Neural progenitor cell (in vitro differentiated cells): ENCODE measurements at regions not wholly inside any gene's neighbourhood (a gene's known extent, or its start where the extent isn't known, plus 50 kb on each side); places are given as distances from the start of the nearest gene placed in this dataset.

ENCODE experiments used
- EZH2phosphoT487 ChIP-seq: fragments of 200-600 bp; sonication (generic); IDR thresholded peaks from 2 replicates; pipeline ENCODE4 v1.6.1; 2017; ENCODE audit warnings: antibody characterized with exemption
- TF ChIP-seq, protein P1 (sequence below): fragments of 200-600 bp; sonication (generic); IDR thresholded peaks from 2 replicates; pipeline ENCODE4 v1.5.1; 2017; ENCODE audit warnings: antibody characterized with exemption, mild to moderate bottlenecking

DNA sequence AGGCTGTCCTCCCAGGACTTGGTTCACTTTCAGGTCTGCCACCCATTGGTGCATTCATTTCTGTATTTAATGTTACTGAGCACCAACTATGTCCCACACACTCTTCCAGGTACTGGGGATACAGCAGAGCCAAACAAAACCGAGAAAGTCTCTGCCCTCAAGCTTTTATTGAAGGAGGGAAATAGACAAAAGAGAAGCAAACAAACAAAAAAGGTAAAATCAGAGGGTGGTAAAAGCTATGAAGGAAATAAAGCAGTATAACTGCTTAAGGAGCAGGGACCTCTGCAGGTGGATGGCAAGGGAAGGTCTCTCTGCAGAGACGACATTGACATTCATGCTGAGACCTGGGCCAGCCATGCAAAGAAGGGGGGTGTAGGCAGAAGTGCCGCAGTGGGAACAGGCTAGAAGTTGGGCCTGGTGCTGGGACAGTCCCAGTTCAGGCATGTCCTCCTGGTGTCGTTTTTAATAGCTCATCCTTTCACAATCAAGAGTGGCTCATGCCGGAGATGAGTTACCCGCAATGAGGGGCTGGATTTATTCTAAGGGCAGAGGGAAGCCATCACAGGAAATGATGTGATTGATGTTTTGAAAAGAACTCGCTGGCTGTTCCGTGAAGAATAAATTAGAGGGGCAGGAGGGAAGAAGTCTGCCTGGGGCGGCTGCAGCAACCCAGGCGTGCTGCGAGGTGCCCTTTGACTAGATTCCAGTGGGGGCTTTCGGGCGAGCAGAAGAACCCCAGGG, 72.8 kb downstream of the IRF2BPL start:
- TF ChIP-seq, protein P1, sequence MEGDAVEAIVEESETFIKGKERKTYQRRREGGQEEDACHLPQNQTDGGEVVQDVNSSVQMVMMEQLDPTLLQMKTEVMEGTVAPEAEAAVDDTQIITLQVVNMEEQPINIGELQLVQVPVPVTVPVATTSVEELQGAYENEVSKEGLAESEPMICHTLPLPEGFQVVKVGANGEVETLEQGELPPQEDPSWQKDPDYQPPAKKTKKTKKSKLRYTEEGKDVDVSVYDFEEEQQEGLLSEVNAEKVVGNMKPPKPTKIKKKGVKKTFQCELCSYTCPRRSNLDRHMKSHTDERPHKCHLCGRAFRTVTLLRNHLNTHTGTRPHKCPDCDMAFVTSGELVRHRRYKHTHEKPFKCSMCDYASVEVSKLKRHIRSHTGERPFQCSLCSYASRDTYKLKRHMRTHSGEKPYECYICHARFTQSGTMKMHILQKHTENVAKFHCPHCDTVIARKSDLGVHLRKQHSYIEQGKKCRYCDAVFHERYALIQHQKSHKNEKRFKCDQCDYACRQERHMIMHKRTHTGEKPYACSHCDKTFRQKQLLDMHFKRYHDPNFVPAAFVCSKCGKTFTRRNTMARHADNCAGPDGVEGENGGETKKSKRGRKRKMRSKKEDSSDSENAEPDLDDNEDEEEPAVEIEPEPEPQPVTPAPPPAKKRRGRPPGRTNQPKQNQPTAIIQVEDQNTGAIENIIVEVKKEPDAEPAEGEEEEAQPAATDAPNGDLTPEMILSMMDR = no peak
- TF ChIP-seq EZH2phosphoT487 = no peak
